ENCODE measurements at regions not wholly inside any gene's neighbourhood (a gene's known extent, or its start where the extent isn't known, plus 50 kb on each side); places are given as distances from the start of the nearest gene placed in this dataset.

- ChIA-PET POLR2A (no interaction called here), CTCF (interaction anchor here (0.8 to 9.1 kb wide), 5 partner anchors 17 to 39 kb away, joined by 3 to 52 read pairs (median 4); no protein-coding TSS in a partner anchor)
Observed at GRCh38 chr2:205904873-205905272, 181.1 kb downstream of the INO80D start.

GRCh38 chr2:205903549-205904129, 182.3 kb downstream of the INO80D start:
- ChIA-PET CTCF (interaction anchor here (0.6 to 9.1 kb wide), 4 partner anchors 18 to 44 kb away, joined by 3 to 52 read pairs (median 5); no protein-coding TSS in a partner anchor), POLR2A (no interaction called here)
- H3K4me3 ChIP-seq (ENCODE audit: low read depth, low read length), result no peak overlapping the region
- peak; percentile 17 for TF ChIP-seq CTCF (IDR thresholded peaks at IDR 0.05; ENCODE audit: insufficient read depth, low read length, missing control alignments)
- DNase-seq (ENCODE audit: low read depth, low spot score), result no peak

More at GRCh38 chr2:205904873-205905272, 181.1 kb downstream of the INO80D start:
- TF ChIP-seq CTCF (IDR thresholded peaks at IDR 0.05; ENCODE audit: insufficient read depth, low read length, missing control alignments), result no peak
- no peak for DNase-seq (ENCODE audit: low read depth, low spot score)
- no peak overlapping the region for H3K4me3 ChIP-seq (ENCODE audit: low read depth, low read length)

GRCh38 chr2:205902900-205903237, 183.1 kb downstream of the INO80D start:
- POLR2A ChIA-PET, result no interaction called here
- CTCF ChIA-PET, result interaction anchor here (1.2 to 2.0 kb wide), 2 partner anchors 16 to 24 kb away, joined by 5 to 7 read pairs; no protein-coding TSS in a partner anchor
- H3K4me3 ChIP-seq (ENCODE audit: low read depth, low read length), result no peak overlapping the region

GRCh38 chr2:205902041-205902899, 183.7 kb downstream of the INO80D start:
- POLR2A ChIA-PET, result no interaction called here
- CTCF ChIA-PET, result interaction anchor here (1.2 to 2.7 kb wide), 4 partner anchors 14 to 24 kb away, joined by 3 to 7 read pairs (median 6); no protein-coding TSS in a partner anchor

More at GRCh38 chr2:205902900-205903237, 183.1 kb downstream of the INO80D start:
- DNase-seq (ENCODE audit: low read depth, low spot score), result no peak
- no peak for TF ChIP-seq CTCF (IDR thresholded peaks at IDR 0.05; ENCODE audit: insufficient read depth, low read length, missing control alignments)

GRCh38 chr2:205901491-205901890, 184.5 kb downstream of the INO80D start:
- CTCF ChIA-PET, result interaction anchor here (1.5 to 2.7 kb wide), 4 partner anchors 13 to 25 kb away, joined by 3 to 6 read pairs (median 4); no protein-coding TSS in a partner anchor
- POLR2A ChIA-PET, result no interaction called here

More at GRCh38 chr2:205902041-205902899, 183.7 kb downstream of the INO80D start:
- no peak for DNase-seq (ENCODE audit: low read depth, low spot score)
- no peak for TF ChIP-seq CTCF (IDR thresholded peaks at IDR 0.05; ENCODE audit: insufficient read depth, low read length, missing control alignments)
- no peak overlapping the region for H3K4me3 ChIP-seq (ENCODE audit: low read depth, low read length)

More at GRCh38 chr2:205901491-205901890, 184.5 kb downstream of the INO80D start:
- DNase-seq (ENCODE audit: low read depth, low spot score), result no peak
- no peak for TF ChIP-seq CTCF (IDR thresholded peaks at IDR 0.05; ENCODE audit: insufficient read depth, low read length, missing control alignments)
- H3K4me3 ChIP-seq (ENCODE audit: low read depth, low read length), result no peak overlapping the region
